Activated CD4-positive, alpha-beta T cell treated with anti-CD3 and anti-CD28 coated beads for 48 hours (primary cell): ENCODE measurements at regions not wholly inside any gene's neighbourhood (a gene's known extent, or its start where the extent isn't known, plus 50 kb on each side); places are given as distances from the start of the nearest gene placed in this dataset.
A peak's percentile ranks its signal among the peaks of the same experiment; 100 is the strongest.

ENCODE experiments used
- DNase-seq: peaks from one replicate; pipeline ENCODE4 v3.0.0-alpha.2; 2020

GRCh38 chr3:111314181-111314873, 227.7 kb upstream of the CD96 start:
- no peak for DNase-seq

DNA sequence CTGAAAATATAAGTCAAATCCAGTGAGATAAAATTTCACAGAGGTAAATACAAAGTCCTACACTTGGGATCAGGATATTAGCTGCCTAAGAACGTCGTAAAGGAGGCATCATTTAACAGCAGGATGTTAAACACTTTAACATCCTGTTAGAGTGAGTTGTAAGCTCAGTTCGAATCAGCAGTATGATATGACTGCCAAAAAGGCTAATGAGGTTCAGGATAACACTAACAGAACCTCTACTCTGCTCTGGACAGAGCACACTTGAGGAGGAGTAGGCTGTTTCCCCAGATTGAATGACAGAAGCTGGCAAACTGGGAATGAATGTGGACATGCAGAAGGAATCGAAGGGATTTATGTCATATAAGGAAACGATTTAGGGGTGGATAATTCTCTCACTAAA, 227.1 kb upstream of the CD96 start:
- DNase-seq = no peak

DNA sequence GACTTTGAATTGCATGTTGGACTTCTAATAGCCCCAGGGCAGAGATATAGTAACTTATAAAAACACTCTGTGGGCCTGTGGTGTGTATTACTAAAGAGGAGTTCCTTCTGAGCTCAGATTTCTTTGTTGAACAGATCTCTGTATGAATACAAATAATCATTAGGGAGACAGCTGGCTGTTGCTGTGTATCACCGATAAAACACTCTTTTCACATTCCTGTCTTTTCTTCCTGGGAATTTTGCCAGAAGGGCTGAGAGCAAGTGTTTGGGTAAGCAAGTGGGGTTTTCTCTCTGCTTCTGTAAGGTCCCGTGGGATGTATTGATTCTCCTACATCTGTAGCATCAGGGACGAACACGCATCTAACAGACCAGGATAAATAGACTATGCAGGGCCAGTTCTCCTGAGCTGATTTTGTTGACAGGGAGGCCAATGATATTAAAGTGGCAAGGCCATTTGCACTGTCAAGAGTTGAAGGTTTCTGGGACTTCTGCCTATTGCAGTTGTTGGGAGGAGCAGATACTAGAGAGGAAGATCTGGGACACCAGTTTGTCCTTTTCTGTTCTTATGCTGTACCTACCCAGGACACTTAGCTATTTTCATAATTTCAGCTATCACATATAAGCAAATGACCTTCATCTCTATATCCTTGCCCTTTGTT, 225.9 kb upstream of the CD96 start:
- DNase-seq = no peak

DNA sequence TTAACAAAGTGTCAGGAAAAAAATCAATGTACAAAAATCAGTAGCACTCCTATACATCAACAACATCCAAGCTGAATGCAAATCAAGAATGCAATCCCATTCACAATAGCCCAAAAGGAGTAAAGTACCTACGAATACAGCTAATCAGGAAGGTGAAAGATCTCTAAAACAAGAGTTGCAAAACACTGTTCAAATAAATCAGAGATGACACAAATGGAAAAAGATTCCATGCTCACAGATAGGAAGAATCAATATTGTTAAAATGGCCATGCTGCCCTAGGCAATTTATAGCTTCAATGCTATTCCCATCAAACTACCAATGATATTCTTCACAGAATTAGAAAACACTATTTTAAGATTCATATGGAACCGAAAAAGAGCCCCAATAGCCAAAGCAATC, 223.7 kb upstream of the CD96 start:
- DNase-seq = no peak

DNA sequence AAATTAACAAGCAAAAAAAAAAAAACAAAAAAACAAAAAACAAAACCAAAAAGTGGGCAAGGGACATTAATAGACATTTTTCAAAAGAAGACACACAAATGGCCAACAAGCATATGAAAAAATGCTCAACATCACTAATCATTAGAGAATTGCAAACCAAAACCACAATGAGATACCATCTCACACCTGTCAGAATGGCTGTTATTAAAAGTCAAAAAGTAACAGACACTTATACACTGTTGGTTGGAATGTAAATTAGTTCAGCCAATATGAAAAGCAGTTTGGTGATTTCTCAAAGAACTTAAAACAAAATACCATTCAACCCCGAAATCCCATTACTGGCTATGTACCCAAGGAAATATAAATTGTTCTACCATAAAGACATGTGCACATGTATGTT, 222.4 kb upstream of the CD96 start:
- DNase-seq = no peak

DNA sequence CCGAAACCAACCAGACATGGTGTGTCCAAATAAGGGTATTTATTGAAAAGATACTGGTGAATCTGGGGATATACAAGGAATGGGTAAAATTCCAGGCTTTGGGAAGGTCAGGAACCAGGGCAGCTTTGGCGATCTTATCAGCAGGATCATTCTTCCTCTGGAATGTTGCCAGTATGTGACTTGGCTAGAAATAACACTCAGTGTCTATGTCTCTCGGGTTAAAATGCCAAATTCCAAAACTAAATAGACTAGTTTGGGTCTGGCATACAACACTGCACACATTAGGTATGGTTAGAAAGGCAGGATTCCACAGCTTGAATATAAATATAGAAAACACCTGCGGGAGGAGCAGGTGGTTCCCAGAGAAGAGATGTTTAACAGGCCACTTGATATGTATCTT, 220.2 kb upstream of the CD96 start:
- DNase-seq = no peak

DNA sequence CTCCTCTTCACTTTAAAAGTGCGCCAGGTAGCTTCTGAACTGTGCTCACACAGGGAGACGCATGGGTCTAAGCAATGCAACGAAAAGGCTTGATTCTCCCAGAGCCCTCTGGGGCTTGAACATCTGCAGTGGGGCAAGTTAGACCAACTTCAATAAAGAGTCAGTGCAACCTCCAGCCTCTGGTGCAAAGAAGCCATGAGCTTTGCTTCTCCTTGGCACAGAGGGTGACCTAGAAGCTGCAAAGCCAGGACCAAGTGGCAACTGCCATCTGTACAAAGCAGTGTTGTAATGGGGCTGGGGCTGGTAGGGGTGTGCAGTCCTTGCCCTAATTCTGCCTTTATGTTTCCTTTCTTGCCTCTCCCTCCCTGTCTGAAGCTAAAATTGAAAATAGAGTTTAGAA, 219.0 kb upstream of the CD96 start:
- no peak for DNase-seq

DNA sequence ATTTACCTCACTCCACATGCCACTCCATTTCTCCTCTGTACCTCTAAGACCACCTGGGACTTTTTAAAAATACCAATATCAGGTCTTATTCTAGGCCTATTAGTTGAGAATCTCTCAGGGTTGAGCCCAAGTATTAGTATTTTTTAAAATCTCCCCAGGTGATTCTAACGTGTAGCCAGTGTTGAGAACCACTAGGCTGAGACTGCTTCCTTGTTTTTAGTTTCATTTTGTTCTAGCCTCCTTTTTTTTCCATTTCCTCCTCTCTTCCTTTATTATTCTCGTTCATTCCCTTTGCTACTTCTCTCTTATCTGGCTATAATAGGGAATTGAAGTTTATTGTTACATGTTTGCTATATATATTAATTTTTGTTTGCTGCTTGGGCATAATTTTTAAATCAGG, 217.8 kb upstream of the CD96 start:
- DNase-seq = no peak

DNA sequence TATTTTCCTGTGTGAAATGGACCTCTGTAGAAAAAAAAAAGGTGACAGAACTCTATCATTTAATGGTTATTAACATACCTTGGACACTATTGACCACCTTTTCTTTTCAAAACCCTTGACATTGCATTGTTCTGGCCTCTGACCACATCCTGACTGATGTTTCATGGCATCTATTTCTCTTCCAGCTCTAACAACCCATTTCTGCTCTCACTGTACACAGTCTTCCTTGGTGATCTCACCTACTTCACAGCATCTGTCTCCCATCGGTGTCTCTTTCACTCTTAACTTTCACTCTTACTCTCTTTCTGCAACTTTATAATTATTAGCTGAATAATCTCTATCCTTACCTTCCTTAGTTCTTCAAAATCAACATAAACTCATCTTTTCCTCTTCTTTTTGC, 217.4 kb upstream of the CD96 start:
- DNase-seq = no peak

DNA sequence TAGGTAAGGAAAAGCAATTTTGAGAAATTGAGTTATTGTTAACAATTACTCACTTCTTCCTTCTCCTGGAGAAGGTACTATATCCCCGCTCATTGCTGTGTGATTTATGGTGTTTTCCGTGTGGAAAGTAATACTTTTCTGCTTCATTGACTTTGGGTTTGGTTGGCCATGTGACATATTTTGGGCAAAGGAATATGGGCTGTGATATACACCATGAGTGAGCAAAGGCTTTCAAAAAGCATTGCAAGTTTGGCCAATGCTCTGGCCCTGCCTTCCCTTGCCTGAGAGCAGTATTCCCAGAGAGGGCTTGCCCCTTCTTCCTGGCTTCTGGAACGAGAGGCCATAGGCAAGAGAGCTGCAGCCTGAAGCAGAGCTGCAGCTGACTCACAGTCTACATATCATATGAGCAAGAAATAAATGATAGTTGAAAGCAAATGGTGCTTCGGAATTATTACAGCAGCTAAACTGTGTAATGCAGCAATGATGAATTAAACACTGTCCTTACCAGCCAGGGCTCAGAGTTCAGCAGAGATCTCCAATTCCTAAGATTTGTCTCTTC, 216.8 kb upstream of the CD96 start:
- DNase-seq = no peak

DNA sequence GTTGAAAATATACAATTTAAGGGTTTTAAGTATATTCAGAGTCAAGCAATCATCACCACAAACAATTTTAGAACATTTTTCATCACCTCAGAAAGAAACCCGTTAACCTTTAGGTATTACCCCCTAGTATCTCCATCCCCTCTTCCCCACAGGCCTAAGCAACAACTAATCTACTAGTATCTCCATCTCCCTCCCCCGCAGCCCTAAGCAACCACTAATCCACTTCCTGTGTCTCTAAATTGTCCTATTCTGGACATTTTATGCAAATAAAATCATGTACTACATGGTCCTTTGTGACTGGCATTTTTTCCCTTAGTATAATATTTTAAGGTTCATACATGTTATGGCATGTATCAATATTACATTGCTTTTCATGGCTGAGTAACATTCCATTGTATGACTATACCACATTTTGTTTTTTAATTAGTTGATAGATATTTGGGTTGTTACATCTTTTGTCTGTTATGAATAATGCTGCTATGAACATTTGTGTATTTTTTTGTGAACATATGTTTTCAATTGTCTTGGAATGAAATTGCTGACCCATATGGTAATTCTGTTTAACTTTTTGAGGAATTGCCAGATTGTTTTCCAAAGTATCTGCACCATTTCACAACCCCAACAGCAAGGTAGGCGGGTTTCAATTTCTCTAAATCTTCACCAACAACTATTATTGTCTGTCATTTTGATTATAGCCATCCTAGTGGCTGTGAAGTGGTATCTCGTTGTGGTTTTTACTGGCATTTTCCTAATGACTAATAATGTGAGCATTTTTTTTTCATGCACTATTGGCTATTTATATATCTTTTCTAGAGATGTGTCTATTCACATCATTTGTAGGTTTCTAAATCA, 215.6 kb upstream of the CD96 start:
- no peak for DNase-seq

DNA sequence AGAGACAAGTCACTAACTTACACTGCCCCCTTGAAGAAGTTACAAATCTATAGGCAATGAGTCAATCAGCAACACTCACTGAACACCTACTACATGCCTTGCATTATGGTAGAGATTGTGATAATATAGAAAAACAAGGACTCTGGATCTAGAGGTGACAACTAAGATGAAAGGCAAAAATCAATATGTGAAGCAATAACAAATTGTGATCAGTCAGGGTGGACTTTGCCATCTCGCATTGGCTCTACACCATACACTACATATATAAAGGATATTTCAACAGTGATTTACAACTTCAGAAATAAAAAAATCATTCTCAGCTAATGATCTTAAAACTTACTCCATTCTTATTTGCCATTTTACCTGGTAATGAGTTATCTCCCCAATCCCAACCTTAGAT, 210.7 kb upstream of the CD96 start:
- no peak for DNase-seq

- no peak for DNase-seq
These were observed 210.1 kb upstream of the CD96 start for GRCh38 chr3:111331912-111332311.

GRCh38 chr3:111332488-111333080, 209.4 kb upstream of the CD96 start:
- no peak for DNase-seq

DNA sequence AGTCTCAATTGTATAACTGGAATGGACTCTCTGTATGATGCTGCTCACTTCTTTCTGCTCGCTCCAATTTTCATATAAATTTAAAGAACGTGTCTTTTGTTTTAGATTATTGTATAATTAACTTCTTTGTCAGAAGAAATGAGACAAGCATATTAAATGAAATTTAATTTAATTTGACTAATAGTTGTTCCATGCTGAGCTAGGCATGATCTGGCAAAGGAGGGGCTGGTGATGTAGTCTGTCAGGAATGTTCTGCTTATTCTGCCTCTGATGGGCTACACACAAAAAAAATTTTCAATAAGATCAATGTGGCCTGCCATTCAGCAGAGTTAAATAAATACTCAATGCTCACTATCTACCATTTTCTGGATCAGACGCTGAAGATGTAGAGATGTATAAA, 208.4 kb upstream of the CD96 start:
- DNase-seq = no peak

DNA sequence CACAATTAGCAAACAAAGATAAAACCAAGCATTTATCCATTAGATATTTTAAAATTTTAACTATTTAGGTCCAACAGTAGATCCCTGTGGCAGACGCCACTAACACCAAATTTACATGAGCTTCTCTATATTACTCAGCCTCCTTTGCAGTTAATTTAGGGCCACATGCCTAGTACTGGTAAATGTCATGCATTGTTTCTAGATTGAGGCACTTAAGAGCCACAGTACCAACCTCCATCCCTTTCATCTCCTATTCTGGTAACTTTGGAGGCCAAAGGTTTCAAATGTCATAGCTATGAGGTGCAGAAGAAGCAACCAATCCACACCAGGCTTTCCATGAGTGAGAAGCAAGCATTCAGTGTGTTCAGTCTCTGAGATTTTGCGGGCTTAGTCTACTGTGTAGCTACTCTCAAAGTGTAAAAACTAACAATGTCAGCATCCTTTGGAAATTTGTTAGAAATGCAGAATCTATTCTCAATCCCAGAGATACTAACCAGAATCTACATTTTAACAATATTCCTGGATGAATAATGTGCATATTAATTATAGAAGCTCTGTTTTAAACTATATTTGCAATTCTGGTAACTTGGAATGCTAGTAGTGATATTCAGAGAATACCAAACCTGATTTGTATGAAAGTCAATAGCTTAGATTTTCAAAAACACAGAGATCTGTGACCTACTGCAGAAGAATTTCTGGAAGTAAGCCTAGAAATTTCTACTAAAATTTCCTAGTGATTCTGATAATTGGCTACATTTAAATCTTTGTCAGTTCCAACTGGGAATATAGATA, 206.3 kb upstream of the CD96 start:
- DNase-seq = no peak

- no peak for DNase-seq
These were observed 205.5 kb upstream of the CD96 start for GRCh38 chr3:111336511-111336910.

DNA sequence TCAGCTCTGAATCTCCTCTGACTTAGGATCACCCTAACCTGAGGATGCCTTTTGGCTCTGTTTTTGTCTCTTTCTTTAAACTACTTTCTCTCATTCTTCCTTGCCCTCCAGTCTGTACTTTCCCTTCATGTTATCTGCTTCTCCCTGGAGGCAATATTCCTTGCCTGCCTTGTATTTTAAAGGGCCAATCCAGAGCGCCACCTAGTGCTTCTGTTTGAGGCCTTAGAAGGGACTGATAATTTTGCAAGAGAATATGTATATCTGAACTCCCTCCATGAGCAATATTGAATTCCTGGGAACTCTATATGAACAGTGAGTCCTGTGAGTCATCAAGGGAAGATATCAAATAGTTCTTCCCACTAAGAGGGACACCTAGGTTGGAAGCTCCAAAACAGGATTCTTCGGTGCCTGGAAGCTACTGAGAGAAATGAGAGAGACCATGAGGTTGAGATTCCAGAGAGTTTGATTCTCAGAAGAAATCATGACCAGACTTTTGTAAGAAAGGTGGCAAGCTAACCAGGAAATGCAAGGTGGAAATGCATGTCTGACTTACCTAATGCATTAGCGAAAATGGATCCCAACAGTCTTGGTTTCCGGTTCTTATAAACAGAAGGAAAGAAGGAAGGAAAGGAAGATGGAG, 203.8 kb upstream of the CD96 start:
- DNase-seq = peak; percentile 46

GRCh38 chr3:111339017-111339416, 203.0 kb upstream of the CD96 start:
- DNase-seq = no peak

DNA sequence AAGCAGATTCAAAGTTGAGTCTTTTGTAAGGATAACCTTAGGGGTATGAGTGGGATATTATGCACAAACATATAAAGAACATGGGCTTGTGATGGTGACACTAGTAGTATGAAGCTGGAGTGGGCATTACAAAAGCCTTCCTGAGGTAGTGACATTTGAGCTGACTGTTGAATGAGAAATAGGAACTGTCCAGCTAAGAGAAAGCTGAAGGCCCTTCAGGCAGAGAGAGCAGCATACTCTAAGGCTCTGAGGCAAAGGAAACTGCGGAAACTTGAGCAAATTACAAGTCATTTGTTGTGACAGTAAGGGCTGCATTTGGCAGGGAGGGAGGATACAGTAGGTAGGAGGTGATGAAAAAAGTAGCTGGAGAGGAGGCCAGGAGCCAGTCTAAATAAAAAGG, 190.7 kb upstream of the CD96 start:
- no peak for DNase-seq

- DNase-seq = no peak
These were observed 189.4 kb upstream of the CD96 start for GRCh38 chr3:111352585-111352984.
